Neural cell (in vitro differentiated cells): ENCODE measurements at regions not wholly inside any gene's neighbourhood (a gene's known extent, or its start where the extent isn't known, plus 50 kb on each side); places are given as distances from the start of the nearest gene placed in this dataset.

Source experiments
- TF ChIP-seq, protein P1 (sequence below): fragments of 450-650 bp; IDR thresholded peaks from 2 replicates; pipeline ENCODE4 v1.5.1; 2014; ENCODE audit warnings: antibody characterized with exemption, mild to moderate bottlenecking, moderate library complexity; ENCODE audit not compliant: poor library complexity, severe bottlenecking
- TF ChIP-seq, protein P2 (sequence below): IDR thresholded peaks from 2 replicates; pipeline ENCODE4 v1.6.1; 2012; ENCODE audit warnings: borderline replicate concordance

DNA sequence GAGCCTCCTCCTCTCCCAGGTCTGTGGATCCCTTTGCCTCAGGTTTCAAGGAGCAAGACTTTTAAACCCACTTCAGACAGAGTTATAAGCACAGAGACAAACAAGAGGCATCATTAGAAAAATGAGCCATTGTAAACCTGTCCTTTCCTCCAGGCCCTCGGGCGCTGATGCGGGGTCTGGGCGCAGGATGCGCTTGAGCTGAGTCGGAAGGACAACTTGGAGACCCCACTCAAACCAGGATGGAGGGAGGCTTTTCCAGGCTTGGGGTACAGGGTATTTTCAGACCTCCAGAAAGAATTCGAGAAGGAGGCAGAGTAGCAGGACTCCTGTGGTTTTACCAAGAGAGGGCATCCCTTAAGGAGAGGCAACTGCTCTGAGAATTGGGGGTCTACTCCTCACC lies 155.6 kb downstream of the NUFIP1 start:
- TF ChIP-seq, protein P1, sequence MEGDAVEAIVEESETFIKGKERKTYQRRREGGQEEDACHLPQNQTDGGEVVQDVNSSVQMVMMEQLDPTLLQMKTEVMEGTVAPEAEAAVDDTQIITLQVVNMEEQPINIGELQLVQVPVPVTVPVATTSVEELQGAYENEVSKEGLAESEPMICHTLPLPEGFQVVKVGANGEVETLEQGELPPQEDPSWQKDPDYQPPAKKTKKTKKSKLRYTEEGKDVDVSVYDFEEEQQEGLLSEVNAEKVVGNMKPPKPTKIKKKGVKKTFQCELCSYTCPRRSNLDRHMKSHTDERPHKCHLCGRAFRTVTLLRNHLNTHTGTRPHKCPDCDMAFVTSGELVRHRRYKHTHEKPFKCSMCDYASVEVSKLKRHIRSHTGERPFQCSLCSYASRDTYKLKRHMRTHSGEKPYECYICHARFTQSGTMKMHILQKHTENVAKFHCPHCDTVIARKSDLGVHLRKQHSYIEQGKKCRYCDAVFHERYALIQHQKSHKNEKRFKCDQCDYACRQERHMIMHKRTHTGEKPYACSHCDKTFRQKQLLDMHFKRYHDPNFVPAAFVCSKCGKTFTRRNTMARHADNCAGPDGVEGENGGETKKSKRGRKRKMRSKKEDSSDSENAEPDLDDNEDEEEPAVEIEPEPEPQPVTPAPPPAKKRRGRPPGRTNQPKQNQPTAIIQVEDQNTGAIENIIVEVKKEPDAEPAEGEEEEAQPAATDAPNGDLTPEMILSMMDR: no peak
- TF ChIP-seq, protein P2, sequence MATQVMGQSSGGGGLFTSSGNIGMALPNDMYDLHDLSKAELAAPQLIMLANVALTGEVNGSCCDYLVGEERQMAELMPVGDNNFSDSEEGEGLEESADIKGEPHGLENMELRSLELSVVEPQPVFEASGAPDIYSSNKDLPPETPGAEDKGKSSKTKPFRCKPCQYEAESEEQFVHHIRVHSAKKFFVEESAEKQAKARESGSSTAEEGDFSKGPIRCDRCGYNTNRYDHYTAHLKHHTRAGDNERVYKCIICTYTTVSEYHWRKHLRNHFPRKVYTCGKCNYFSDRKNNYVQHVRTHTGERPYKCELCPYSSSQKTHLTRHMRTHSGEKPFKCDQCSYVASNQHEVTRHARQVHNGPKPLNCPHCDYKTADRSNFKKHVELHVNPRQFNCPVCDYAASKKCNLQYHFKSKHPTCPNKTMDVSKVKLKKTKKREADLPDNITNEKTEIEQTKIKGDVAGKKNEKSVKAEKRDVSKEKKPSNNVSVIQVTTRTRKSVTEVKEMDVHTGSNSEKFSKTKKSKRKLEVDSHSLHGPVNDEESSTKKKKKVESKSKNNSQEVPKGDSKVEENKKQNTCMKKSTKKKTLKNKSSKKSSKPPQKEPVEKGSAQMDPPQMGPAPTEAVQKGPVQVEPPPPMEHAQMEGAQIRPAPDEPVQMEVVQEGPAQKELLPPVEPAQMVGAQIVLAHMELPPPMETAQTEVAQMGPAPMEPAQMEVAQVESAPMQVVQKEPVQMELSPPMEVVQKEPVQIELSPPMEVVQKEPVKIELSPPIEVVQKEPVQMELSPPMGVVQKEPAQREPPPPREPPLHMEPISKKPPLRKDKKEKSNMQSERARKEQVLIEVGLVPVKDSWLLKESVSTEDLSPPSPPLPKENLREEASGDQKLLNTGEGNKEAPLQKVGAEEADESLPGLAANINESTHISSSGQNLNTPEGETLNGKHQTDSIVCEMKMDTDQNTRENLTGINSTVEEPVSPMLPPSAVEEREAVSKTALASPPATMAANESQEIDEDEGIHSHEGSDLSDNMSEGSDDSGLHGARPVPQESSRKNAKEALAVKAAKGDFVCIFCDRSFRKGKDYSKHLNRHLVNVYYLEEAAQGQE: no peak
